A549 (cell line): ENCODE measurements at regions not wholly inside any gene's neighbourhood (a gene's known extent, or its start where the extent isn't known, plus 50 kb on each side); places are given as distances from the start of the nearest gene placed in this dataset.

Experiments
- ATAC-seq, 2 experiments: fragments of 200-7000 bp in 1 of 2; fragments of >200 bp in 1 of 2; cut with Nextera tagmentation in 1 of 2; cut with Tn5 transposase in 1 of 2; 3 replicates each; pipeline versions ENCODE4 v1.8.0 to v1.9.1; 2018 to 2020; ENCODE audit warnings: mild to moderate bottlenecking in 1 of 2, moderate library complexity in 1 of 2
- CTCF ChIA-PET: fragments of 300-600 bp; sonication (Branson Sonifier 250); formaldehyde crosslinking; extraction: SDS; loops from one replicate; lab custom pipeline; 2021; ENCODE audit warnings: antibody characterized with exemption, inconsistent platforms; lab: Yijun Ruan, JAX
- POLR2A ChIA-PET: fragments of 350-600 bp; formaldehyde crosslinking; extraction: SDS; loops from one replicate; lab custom pipeline; 2021; ENCODE audit warnings: antibody characterized with exemption, inconsistent platforms; lab: Yijun Ruan, JAX
- DNase-seq, 2 experiments: peaks; one replicate each; pipeline versions ENCODE4 v3.0.0 to v3.0.0-alpha.2; 2011 to 2016; ENCODE audit warnings: low read depth in 1 of 2, low spot score in 1 of 2
- FAIRE-seq: peaks from 2 replicates; lab custom pipeline; 2011; peaks lifted over from hg19 to GRCh38; lab: Jason Lieb, UNC
- H3K27ac ChIP-seq, 2 experiments: fragments of >200 bp; sonication (Bioruptor Twin); formaldehyde crosslinking; 3 replicates each; pipeline ENCODE4 v1.5.1; 2016 to 2017
- H3K4me1 ChIP-seq: fragments of >200 bp; sonication (Bioruptor Twin); formaldehyde crosslinking; 3 replicates; pipeline ENCODE4 v1.6.1; 2016
- H3K4me2 ChIP-seq: fragments of >200 bp; sonication (Bioruptor Twin); formaldehyde crosslinking; 3 replicates; pipeline ENCODE4 v1.6.1; 2016
- H3K4me3 ChIP-seq: fragments of >200 bp; sonication (Bioruptor Twin); formaldehyde crosslinking; 3 replicates; pipeline ENCODE4 v1.5.1; 2016
- H3K9me3 ChIP-seq: fragments of >200 bp; sonication (Bioruptor Twin); formaldehyde crosslinking; 3 replicates; pipeline ENCODE4 v1.6.1; 2016
- CBX8 ChIP-seq: fragments of 200-600 bp; sonication (generic); IDR thresholded peaks from 2 replicates; pipeline ENCODE4 v1.6.1; 2016
- EP300 ChIP-seq, 2 experiments: fragments of >200 bp; sonication (Bioruptor Twin); formaldehyde crosslinking; IDR thresholded peaks; 2 replicates in 1 of 2; 3 replicates in 1 of 2; pipeline ENCODE4 v1.6.1; 2016 to 2017
- FOXS1 ChIP-seq: fragments of 250-450 bp; sonication (Bioruptor Pico); IDR thresholded peaks from 2 replicates; pipeline ENCODE4 v1.5.0; 2020; ENCODE audit warnings: mild to moderate bottlenecking, moderate library complexity
- HDAC2 ChIP-seq: fragments of 200-600 bp; sonication (generic); IDR thresholded peaks from 2 replicates; pipeline ENCODE4 v1.6.1; 2016
- JUNB ChIP-seq: fragments of >200 bp; sonication (Bioruptor Twin); formaldehyde crosslinking; IDR thresholded peaks from 2 replicates; pipeline ENCODE4 v1.6.1; 2016
- MAZ ChIP-seq: fragments of 150-350 bp; IDR thresholded peaks from 2 replicates; pipeline ENCODE4 v1.6.1; 2014; ENCODE audit warnings: antibody characterized with exemption, low read depth, low read length, borderline replicate concordance
- NR3C1 ChIP-seq: fragments of >200 bp; sonication (Bioruptor Twin); formaldehyde crosslinking; IDR thresholded peaks from 3 replicates; pipeline ENCODE4 v1.6.1; 2017
- PHF8 ChIP-seq: fragments of 200-600 bp; sonication (generic); IDR thresholded peaks from 2 replicates; pipeline ENCODE4 v1.6.1; 2016; ENCODE audit warnings: low read depth, mild to moderate bottlenecking, antibody characterized with exemption, moderate library complexity, borderline replicate concordance
- RCOR1 ChIP-seq: fragments of 150-350 bp; IDR thresholded peaks from 2 replicates; pipeline ENCODE4 v1.6.1; 2014; ENCODE audit warnings: antibody characterized with exemption, low read length, low read depth
- RFX5 ChIP-seq: fragments of 450-650 bp; IDR thresholded peaks from 2 replicates; pipeline ENCODE4 v1.7.1; 2014; ENCODE audit warnings: antibody characterized with exemption, mild to moderate bottlenecking, moderate library complexity
- RNF2 ChIP-seq: fragments of 200-600 bp; sonication (generic); IDR thresholded peaks from 2 replicates; pipeline ENCODE4 v1.6.1; 2016; ENCODE audit warnings: low read depth, mild to moderate bottlenecking, antibody characterized with exemption, moderate library complexity, borderline replicate concordance
- SMC3 ChIP-seq: fragments of >200 bp; sonication (Bioruptor Twin); formaldehyde crosslinking; IDR thresholded peaks from 3 replicates; pipeline ENCODE4 v1.6.1; 2018; ENCODE audit warnings: inconsistent platforms
- TP53 ChIP-seq: fragments of 250-450 bp; sonication (Bioruptor Pico); IDR thresholded peaks from 2 replicates; pipeline ENCODE4 v1.5.0; 2021; ENCODE audit warnings: mild to moderate bottlenecking, moderate library complexity
- WGBS: methylation state at CpG from one replicate; pipeline ENCODE4 v1.1.6; 2017; ENCODE audit errors: missing lambda C conversion rate; 5-methylcytosine and 5-hydroxymethylcytosine counted together
- TF ChIP-seq, protein P1 (sequence below): fragments of 450-650 bp; IDR thresholded peaks from 2 replicates; pipeline ENCODE4 v1.6.1; 2014; ENCODE audit warnings: antibody characterized with exemption
- TF ChIP-seq, protein P2 (sequence below): fragments of >200 bp; sonication (Bioruptor Twin); formaldehyde crosslinking; IDR thresholded peaks from 3 replicates; pipeline ENCODE4 v1.5.1; 2016
- TF ChIP-seq, protein P3 (sequence below): fragments of 200-600 bp; sonication (generic); IDR thresholded peaks from 2 replicates; pipeline ENCODE4 v1.6.1; 2016; ENCODE audit warnings: antibody characterized with exemption, mild to moderate bottlenecking, moderate library complexity
- TF ChIP-seq, protein P4 (sequence below): IDR thresholded peaks from 2 replicates; pipeline ENCODE4 v1.6.1; 2012; ENCODE audit warnings: low read depth, borderline replicate concordance
- TF ChIP-seq, protein P5 (sequence below): fragments of 150-350 bp; IDR thresholded peaks from 2 replicates; pipeline ENCODE4 v1.6.1; 2014; ENCODE audit warnings: low read depth, mild to moderate bottlenecking, low read length

DNA sequence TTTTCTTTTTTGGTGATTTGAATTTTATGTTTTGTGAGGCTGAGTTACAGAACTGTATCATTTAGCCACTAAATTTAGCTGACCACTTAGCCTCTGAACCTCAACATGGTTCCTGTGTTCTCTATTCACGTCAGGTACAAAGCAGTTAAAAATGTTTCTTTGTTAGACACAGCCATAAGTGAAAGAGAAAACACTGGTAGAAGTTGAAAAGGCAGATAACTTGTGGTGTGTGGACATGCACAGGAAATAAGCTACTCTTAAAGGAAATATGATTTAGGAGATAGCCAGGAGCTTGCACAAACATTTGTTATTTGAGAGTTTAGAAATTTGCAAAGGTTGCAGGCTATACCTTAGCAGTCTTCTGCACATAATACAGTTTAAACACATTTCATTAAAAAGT is 171.0 kb upstream of the RPS6KA3 start (continued):
- TF ChIP-seq, protein P1, sequence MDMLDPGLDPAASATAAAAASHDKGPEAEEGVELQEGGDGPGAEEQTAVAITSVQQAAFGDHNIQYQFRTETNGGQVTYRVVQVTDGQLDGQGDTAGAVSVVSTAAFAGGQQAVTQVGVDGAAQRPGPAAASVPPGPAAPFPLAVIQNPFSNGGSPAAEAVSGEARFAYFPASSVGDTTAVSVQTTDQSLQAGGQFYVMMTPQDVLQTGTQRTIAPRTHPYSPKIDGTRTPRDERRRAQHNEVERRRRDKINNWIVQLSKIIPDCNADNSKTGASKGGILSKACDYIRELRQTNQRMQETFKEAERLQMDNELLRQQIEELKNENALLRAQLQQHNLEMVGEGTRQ, result no peak
- TF ChIP-seq, protein P2, sequence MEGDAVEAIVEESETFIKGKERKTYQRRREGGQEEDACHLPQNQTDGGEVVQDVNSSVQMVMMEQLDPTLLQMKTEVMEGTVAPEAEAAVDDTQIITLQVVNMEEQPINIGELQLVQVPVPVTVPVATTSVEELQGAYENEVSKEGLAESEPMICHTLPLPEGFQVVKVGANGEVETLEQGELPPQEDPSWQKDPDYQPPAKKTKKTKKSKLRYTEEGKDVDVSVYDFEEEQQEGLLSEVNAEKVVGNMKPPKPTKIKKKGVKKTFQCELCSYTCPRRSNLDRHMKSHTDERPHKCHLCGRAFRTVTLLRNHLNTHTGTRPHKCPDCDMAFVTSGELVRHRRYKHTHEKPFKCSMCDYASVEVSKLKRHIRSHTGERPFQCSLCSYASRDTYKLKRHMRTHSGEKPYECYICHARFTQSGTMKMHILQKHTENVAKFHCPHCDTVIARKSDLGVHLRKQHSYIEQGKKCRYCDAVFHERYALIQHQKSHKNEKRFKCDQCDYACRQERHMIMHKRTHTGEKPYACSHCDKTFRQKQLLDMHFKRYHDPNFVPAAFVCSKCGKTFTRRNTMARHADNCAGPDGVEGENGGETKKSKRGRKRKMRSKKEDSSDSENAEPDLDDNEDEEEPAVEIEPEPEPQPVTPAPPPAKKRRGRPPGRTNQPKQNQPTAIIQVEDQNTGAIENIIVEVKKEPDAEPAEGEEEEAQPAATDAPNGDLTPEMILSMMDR, result no peak
- TF ChIP-seq RNF2 (no peak), SMC3 (no peak), FOXS1 (CRISPR knock-in tag) (no peak), HDAC2 (no peak)

DNA sequence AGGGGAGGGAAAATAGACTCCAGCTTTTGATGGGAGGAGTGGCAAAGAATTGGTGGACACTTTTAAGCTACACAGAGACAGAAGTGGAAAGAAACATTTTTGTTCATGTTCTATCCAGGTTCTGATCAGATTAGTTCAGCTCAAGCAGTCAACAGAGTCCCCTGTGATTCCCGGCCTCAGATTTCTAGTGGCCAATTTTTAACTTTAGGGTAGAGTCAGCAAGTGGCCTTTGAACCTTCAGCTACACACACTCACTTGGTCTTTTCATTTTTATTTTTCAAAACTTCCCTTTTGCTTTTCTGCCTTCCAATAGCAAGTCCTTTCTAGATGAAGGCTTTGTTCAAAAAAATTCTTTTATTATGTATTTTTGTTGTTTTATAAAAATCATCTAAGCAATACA is 169.2 kb upstream of the RPS6KA3 start:
- H3K4me3 ChIP-seq, result no peak overlapping the region
- CTCF ChIA-PET, result interaction anchor here (1.0 kb wide), 1 partner anchor 183 kb away, joined by 5 read pairs; no protein-coding TSS in a partner anchor
- 27% methylated on average over 1 of the region's 1 CpG for WGBS
- FAIRE-seq (no peak), DNase-seq (no peak), ATAC-seq (no peak)
- peak overlapping the region; percentile 34; the same call in 1 of the 3 replicates for H3K4me2 ChIP-seq
- H3K9me3 ChIP-seq, result no peaks in the 10 kb centered on the region
- TF ChIP-seq, protein P3, sequence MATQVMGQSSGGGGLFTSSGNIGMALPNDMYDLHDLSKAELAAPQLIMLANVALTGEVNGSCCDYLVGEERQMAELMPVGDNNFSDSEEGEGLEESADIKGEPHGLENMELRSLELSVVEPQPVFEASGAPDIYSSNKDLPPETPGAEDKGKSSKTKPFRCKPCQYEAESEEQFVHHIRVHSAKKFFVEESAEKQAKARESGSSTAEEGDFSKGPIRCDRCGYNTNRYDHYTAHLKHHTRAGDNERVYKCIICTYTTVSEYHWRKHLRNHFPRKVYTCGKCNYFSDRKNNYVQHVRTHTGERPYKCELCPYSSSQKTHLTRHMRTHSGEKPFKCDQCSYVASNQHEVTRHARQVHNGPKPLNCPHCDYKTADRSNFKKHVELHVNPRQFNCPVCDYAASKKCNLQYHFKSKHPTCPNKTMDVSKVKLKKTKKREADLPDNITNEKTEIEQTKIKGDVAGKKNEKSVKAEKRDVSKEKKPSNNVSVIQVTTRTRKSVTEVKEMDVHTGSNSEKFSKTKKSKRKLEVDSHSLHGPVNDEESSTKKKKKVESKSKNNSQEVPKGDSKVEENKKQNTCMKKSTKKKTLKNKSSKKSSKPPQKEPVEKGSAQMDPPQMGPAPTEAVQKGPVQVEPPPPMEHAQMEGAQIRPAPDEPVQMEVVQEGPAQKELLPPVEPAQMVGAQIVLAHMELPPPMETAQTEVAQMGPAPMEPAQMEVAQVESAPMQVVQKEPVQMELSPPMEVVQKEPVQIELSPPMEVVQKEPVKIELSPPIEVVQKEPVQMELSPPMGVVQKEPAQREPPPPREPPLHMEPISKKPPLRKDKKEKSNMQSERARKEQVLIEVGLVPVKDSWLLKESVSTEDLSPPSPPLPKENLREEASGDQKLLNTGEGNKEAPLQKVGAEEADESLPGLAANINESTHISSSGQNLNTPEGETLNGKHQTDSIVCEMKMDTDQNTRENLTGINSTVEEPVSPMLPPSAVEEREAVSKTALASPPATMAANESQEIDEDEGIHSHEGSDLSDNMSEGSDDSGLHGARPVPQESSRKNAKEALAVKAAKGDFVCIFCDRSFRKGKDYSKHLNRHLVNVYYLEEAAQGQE, result no peak
- TF ChIP-seq, protein P1, result no peak
- TF ChIP-seq, protein P2, result no peak
- TF ChIP-seq MAZ (no peak), TP53 (CRISPR knock-in tag) (no peak), NR3C1 (no peak), HDAC2 (no peak), PHF8 (no peak), RCOR1 (no peak), RFX5 (no peak), JUNB (no peak), CBX8 (no peak), EP300 (IDR thresholded peaks at IDR 0.05) (no peak)
- TF ChIP-seq, protein P4, sequence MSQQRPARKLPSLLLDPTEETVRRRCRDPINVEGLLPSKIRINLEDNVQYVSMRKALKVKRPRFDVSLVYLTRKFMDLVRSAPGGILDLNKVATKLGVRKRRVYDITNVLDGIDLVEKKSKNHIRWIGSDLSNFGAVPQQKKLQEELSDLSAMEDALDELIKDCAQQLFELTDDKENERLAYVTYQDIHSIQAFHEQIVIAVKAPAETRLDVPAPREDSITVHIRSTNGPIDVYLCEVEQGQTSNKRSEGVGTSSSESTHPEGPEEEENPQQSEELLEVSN, result no peak
- TF ChIP-seq, protein P5, sequence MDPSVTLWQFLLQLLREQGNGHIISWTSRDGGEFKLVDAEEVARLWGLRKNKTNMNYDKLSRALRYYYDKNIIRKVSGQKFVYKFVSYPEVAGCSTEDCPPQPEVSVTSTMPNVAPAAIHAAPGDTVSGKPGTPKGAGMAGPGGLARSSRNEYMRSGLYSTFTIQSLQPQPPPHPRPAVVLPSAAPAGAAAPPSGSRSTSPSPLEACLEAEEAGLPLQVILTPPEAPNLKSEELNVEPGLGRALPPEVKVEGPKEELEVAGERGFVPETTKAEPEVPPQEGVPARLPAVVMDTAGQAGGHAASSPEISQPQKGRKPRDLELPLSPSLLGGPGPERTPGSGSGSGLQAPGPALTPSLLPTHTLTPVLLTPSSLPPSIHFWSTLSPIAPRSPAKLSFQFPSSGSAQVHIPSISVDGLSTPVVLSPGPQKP, result no peak
- POLR2A ChIA-PET, result no interaction called here
- peak overlapping the region in 1 of 2 experiments; percentile 32; a peak in 2 of 6 replicates for H3K27ac ChIP-seq
- peaks cover 28% of the 10 kb centered on the region for H3K4me1 ChIP-seq
